Left ventricle myocardium inferior (tissue), 1 donor: ENCODE measurements at regions not wholly inside any gene's neighbourhood (a gene's known extent, or its start where the extent isn't known, plus 50 kb on each side); places are given as distances from the start of the nearest gene placed in this dataset.

Experiments used
- DNase-seq: peaks from one replicate; pipeline ENCODE4 v3.0.0-alpha.2; 2020
- H3K27ac ChIP-seq: fragments of 200-600 bp; replicated peaks from 2 replicates; pipeline ENCODE4 v1.8.0; 2021
- H3K27me3 ChIP-seq: fragments of 200-600 bp; 2 replicates; pipeline ENCODE4 v1.8.0; 2021; ENCODE audit warnings: low read depth
- H3K36me3 ChIP-seq: fragments of 200-600 bp; 2 replicates; pipeline ENCODE4 v1.8.0; 2021
- H3K4me1 ChIP-seq: fragments of 200-600 bp; 2 replicates; pipeline ENCODE4 v1.8.0; 2021
- H3K4me3 ChIP-seq: fragments of 200-600 bp; 2 replicates; pipeline ENCODE4 v1.8.0; 2021; ENCODE audit warnings: mild to moderate bottlenecking, moderate library complexity
- H3K9me3 ChIP-seq: fragments of 200-600 bp; replicated peaks from 2 replicates; pipeline ENCODE4 v1.8.0; 2021
- CTCF ChIP-seq: fragments of 200-600 bp; IDR thresholded peaks from 2 replicates; pipeline ENCODE4 v1.8.0; 2021; ENCODE audit warnings: antibody characterized with exemption, mild to moderate bottlenecking, borderline replicate concordance
- intact Hi-C: fragments of 100-400 bp; cut with micrococcal nuclease; formaldehyde crosslinking; loops from one replicate; pipeline ENCODE4 v1.11.0; 2022
- donor health status: DM: no; HTN: yes; CAD: no; lungs with severe emphysema.

- H3K4me1 ChIP-seq, result no peaks in the 10 kb centered on the region
- no peak overlapping the region for H3K27ac ChIP-seq
- no peak overlapping the region for H3K4me3 ChIP-seq
- intact Hi-C loops, result no loop called here
- DNase-seq, result no peak
- H3K9me3 ChIP-seq, result no peaks in the 10 kb centered on the region
- TF ChIP-seq CTCF, result no peak
- H3K36me3 ChIP-seq, result no peaks in the 10 kb centered on the region
- no peaks in the 10 kb centered on the region for H3K27me3 ChIP-seq
These were observed 314.8 kb upstream of the ACVR2A start for GRCh38 chr2:147530033-147530432.

- no peak for TF ChIP-seq CTCF
- no peaks in the 10 kb centered on the region for H3K4me1 ChIP-seq
- no peaks in the 10 kb centered on the region for H3K27me3 ChIP-seq
- no peaks in the 10 kb centered on the region for H3K36me3 ChIP-seq
- no peak overlapping the region for H3K4me3 ChIP-seq
- H3K9me3 ChIP-seq, result no peaks in the 10 kb centered on the region
- no peak overlapping the region for H3K27ac ChIP-seq
- intact Hi-C loops, result no loop called here
- DNase-seq, result no peak
These were observed 318.9 kb upstream of the ACVR2A start for GRCh38 chr2:147525819-147526489.

GRCh38 chr2:147524912-147525311 is 319.9 kb upstream of the ACVR2A start:
- Histone ChIP-seq H3K27me3 (no peaks in the 10 kb centered on the region), H3K4me3 (no peak overlapping the region), H3K9me3 (no peaks in the 10 kb centered on the region), H3K27ac (no peak overlapping the region), H3K4me1 (no peaks in the 10 kb centered on the region), H3K36me3 (no peaks in the 10 kb centered on the region)
- intact Hi-C loops, result no loop called here
- no peak for DNase-seq
- no peak for TF ChIP-seq CTCF

GRCh38 chr2:147523415-147523814 is 321.4 kb upstream of the ACVR2A start:
- intact Hi-C loops, result no loop called here
- DNase-seq, result no peak

GRCh38 chr2:147521936-147522335 is 322.9 kb upstream of the ACVR2A start:
- no peak for DNase-seq
- intact Hi-C loops, result no loop called here
- no peak for TF ChIP-seq CTCF
- Histone ChIP-seq H3K9me3 (no peaks in the 10 kb centered on the region), H3K4me3 (no peak overlapping the region), H3K36me3 (no peaks in the 10 kb centered on the region), H3K27ac (no peak overlapping the region), H3K27me3 (no peaks in the 10 kb centered on the region), H3K4me1 (no peaks in the 10 kb centered on the region)

More at GRCh38 chr2:147523415-147523814, 321.4 kb upstream of the ACVR2A start:
- Histone ChIP-seq H3K27me3 (no peaks in the 10 kb centered on the region), H3K36me3 (no peaks in the 10 kb centered on the region), H3K4me1 (no peaks in the 10 kb centered on the region), H3K27ac (no peak overlapping the region), H3K4me3 (no peak overlapping the region), H3K9me3 (no peaks in the 10 kb centered on the region)
- no peak for TF ChIP-seq CTCF
